ENCODE measurements at regions not wholly inside any gene's neighbourhood (a gene's known extent, or its start where the extent isn't known, plus 50 kb on each side); places are given as distances from the start of the nearest gene placed in this dataset.
"Not testable (repeated sequence)": the region's sequence is repeated elsewhere in the genome, so short reads cannot be mapped to it uniquely, and the experiment has no call there.

GRCh38 chr21:18725653-18726052, 322.1 kb upstream of the TMPRSS15 start:
- TF ChIP-seq, protein P1, sequence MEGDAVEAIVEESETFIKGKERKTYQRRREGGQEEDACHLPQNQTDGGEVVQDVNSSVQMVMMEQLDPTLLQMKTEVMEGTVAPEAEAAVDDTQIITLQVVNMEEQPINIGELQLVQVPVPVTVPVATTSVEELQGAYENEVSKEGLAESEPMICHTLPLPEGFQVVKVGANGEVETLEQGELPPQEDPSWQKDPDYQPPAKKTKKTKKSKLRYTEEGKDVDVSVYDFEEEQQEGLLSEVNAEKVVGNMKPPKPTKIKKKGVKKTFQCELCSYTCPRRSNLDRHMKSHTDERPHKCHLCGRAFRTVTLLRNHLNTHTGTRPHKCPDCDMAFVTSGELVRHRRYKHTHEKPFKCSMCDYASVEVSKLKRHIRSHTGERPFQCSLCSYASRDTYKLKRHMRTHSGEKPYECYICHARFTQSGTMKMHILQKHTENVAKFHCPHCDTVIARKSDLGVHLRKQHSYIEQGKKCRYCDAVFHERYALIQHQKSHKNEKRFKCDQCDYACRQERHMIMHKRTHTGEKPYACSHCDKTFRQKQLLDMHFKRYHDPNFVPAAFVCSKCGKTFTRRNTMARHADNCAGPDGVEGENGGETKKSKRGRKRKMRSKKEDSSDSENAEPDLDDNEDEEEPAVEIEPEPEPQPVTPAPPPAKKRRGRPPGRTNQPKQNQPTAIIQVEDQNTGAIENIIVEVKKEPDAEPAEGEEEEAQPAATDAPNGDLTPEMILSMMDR (IDR thresholded peaks at IDR 0.05) = no peak
- Histone ChIP-seq H3K4me1 (no peaks in the 10 kb centered on the region), H3K9me3 (peaks cover 0 to 5% of the 10 kb centered on the region in 2 donors), H3K36me3 (no peaks in the 10 kb centered on the region), H3K27ac (no peak overlapping the region), H3K27me3 (no peaks in the 10 kb centered on the region), H3K4me3 (no peak overlapping the region)
- ATAC-seq = no peak
- DNase-seq = no peak
- intact Hi-C loops (cut with DNase I) = no loop called here

DNA sequence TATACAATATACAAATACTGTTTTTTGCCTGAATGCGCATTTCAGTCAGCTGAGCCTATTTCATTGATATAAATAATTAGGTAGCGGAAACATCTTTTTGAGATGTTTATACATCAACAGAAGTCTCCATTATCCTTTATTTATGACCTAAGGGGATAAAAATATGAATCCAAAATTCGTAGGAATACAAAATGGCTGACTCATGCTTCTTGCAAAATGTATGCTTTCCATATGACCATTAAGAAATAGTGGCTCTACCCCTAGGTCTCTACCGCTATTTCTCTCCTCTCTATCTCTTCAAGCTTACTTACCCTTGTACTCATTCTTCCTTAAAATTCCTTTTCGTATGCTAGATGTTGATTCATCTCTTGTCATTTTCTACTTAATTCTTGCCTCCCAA, 338.4 kb upstream of the TMPRSS15 start:
- intact Hi-C loops (cut with DNase I) = no loop called here
- TF ChIP-seq, protein P1 (IDR thresholded peaks at IDR 0.05) = no peak
- Histone ChIP-seq H3K9me3 (no peaks in the 10 kb centered on the region), H3K4me3 (no peak overlapping the region), H3K27me3 (no peaks in the 10 kb centered on the region), H3K27ac (no peak overlapping the region), H3K36me3 (no peaks in the 10 kb centered on the region), H3K4me1 (no peaks in the 10 kb centered on the region)
- no peak for DNase-seq
- ATAC-seq = no peak

GRCh38 chr21:18743531-18743930, 339.9 kb upstream of the TMPRSS15 start:
- Histone ChIP-seq H3K9me3 (no peaks in the 10 kb centered on the region), H3K27me3 (no peaks in the 10 kb centered on the region), H3K27ac (no peak overlapping the region), H3K4me1 (no peaks in the 10 kb centered on the region), H3K36me3 (no peaks in the 10 kb centered on the region), H3K4me3 (no peak overlapping the region)
- no peak for DNase-seq
- ATAC-seq = no peak
- intact Hi-C loops (cut with DNase I) = no loop called here
- TF ChIP-seq, protein P1 (IDR thresholded peaks at IDR 0.05) = no peak

- H3K36me3 ChIP-seq = no peaks in the 10 kb centered on the region
- ATAC-seq (no peak), DNase-seq (no peak)
- H3K9me3 ChIP-seq = no peaks in the 10 kb centered on the region
- H3K27ac ChIP-seq = no peak overlapping the region
- no peaks in the 10 kb centered on the region for H3K27me3 ChIP-seq
- TF ChIP-seq, protein P1 (IDR thresholded peaks at IDR 0.05) = no peak
- no peaks in the 10 kb centered on the region for H3K4me1 ChIP-seq
- no peak overlapping the region for H3K4me3 ChIP-seq
- intact Hi-C loops (cut with DNase I) = no loop called here
Observed at GRCh38 chr21:18744840-18745239, 341.3 kb upstream of the TMPRSS15 start.

- H3K4me3 ChIP-seq; intact Hi-C loops (cut with DNase I); H3K4me1 ChIP-seq; H3K36me3 ChIP-seq; H3K27me3 ChIP-seq; DNase-seq; ATAC-seq; H3K27ac ChIP-seq: not testable (repeated sequence)
- H3K9me3 ChIP-seq = peaks cover 0 to 21% of the 10 kb centered on the region in 2 donors
Observed at GRCh38 chr21:18752894-18753293, 349.3 kb upstream of the TMPRSS15 start.

GRCh38 chr21:18756272-18756671, 352.7 kb upstream of the TMPRSS15 start:
- H3K4me3 ChIP-seq; DNase-seq; intact Hi-C loops (cut with DNase I); H3K36me3 ChIP-seq; H3K27me3 ChIP-seq; H3K27ac ChIP-seq; H3K4me1 ChIP-seq; ATAC-seq: not testable (repeated sequence)
- peaks cover 0 to 18% of the 10 kb centered on the region in 2 donors for H3K9me3 ChIP-seq

All from left lung (tissue), 4 donors.